ENCODE measurements at regions not wholly inside any gene's neighbourhood (a gene's known extent, or its start where the extent isn't known, plus 50 kb on each side); places are given as distances from the start of the nearest gene placed in this dataset.
A peak's percentile ranks its signal among the peaks of the same experiment; 100 is the strongest.

GRCh38 chr15:47514200-47514652 lies 203.1 kb upstream of the SEMA6D start:
- H2BK12ac ChIP-seq (ENCODE audit: low read depth, low read length) = no peak overlapping the region
- H4K5ac ChIP-seq (ENCODE audit: insufficient read length, low read depth, low read length) = no peak overlapping the region
- no peak overlapping the region for H4K8ac ChIP-seq (ENCODE audit: extremely low read depth, insufficient read depth, low read length)
- no peaks in the 10 kb centered on the region for H3K36me3 ChIP-seq (ENCODE audit: control insufficient read depth in 2 of 4, insufficient read depth in 4 of 4, low read length in 3 of 4)
- POLR2A ChIA-PET (ENCODE audit: partially characterized antibody) = no interaction called here
- no peaks in the 10 kb centered on the region for H3K79me1 ChIP-seq (ENCODE audit: low read depth, low read length)
- H3K18ac ChIP-seq (ENCODE audit: extremely low read depth, low read length) = no peak overlapping the region
- no peak overlapping the region for H2BK120ac ChIP-seq (replicated peaks; ENCODE audit: low read depth, low read length)
- H3K9ac ChIP-seq (replicated peaks in 1 of 4; ENCODE audit: extremely low read depth in 1 of 4, low read depth in 3 of 4, low read length in 3 of 4) = no peak overlapping the region
- 94% methylated on average over 2 of the region's 2 CpGs; no CpG with 5 or more reads in 1 of the 2 experiments for WGBS, 2 experiments (ENCODE audit: extremely low coverage in 1 of 2, insufficient coverage in 1 of 2, insufficient read length in 1 of 2, insufficient replicate concordance in 2 of 2, low coverage in 1 of 2, low lambda C conversion rate in 2 of 2, missing lambda C conversion rate in 1 of 2)
- H4K91ac ChIP-seq (replicated peaks; ENCODE audit: insufficient read length, low read length) = no peak overlapping the region
- no peak overlapping the region for H2BK15ac ChIP-seq (ENCODE audit: low read length)
- TF ChIP-seq TAF1 (IDR thresholded peaks at IDR 0.05; ENCODE audit: low read depth, low read length) (no peak), EP300 (IDR thresholded peaks at IDR 0.05; ENCODE audit: borderline replicate concordance in 1 of 2, low read depth in 2 of 2, low read length in 2 of 2) (no peak), GABPA (IDR thresholded peaks at IDR 0.05; ENCODE audit: borderline replicate concordance, insufficient read depth, low read length) (no peak)
- H3K27me3 ChIP-seq (replicated peaks in 1 of 4; ENCODE audit: control insufficient read depth in 3 of 4, extremely low read depth in 1 of 4, insufficient read depth in 3 of 4, low read length in 3 of 4) = no peaks in the 10 kb centered on the region
- no peak for DNase-seq (ENCODE audit: low read depth in 1 of 2, low spot score in 2 of 2)
- H3K23me2 ChIP-seq (ENCODE audit: low read depth, low read length) = no peaks in the 10 kb centered on the region; the same call in 1 of the 2 replicates
- H3K4me2 ChIP-seq (ENCODE audit: insufficient read depth in 1 of 2, low read depth in 2 of 2, low read length in 2 of 2) = no peak overlapping the region
- no peak overlapping the region for H2BK20ac ChIP-seq (ENCODE audit: low read length)
- H3K56ac ChIP-seq (replicated peaks; ENCODE audit: insufficient read length, low read depth, low read length) = peak overlapping the region; percentile 6
- H3K27ac ChIP-seq (ENCODE audit: low read depth, low read length) = no peak overlapping the region
- no peak overlapping the region for H3K4ac ChIP-seq (replicated peaks; ENCODE audit: insufficient read length, low read depth, low read length)
- no peak overlapping the region for H3K4me3 ChIP-seq (ENCODE audit: extremely low read depth in 1 of 4, insufficient read depth in 2 of 4, low read depth in 3 of 4, low read length in 4 of 4)
- H3K23ac ChIP-seq (ENCODE audit: insufficient read length) = no peak overlapping the region
- peaks cover 0 to 3% of the 10 kb centered on the region in 2 experiments; a peak in 1 of 4 replicates for H3K9me3 ChIP-seq (ENCODE audit: insufficient read depth in 2 of 2, low read depth in 1 of 2, low read length in 1 of 2)
- no peak for FAIRE-seq
- H4K20me1 ChIP-seq (replicated peaks in 1 of 2; ENCODE audit: control insufficient read depth in 1 of 2, insufficient read depth in 2 of 2, low read length in 2 of 2) = no peaks in the 10 kb centered on the region
- no peaks in the 10 kb centered on the region for H3K4me1 ChIP-seq (replicated peaks in 1 of 4; ENCODE audit: control insufficient read depth in 3 of 4, insufficient read depth in 4 of 4, low read length in 3 of 4)
- no peak overlapping the region for H2AK5ac ChIP-seq (ENCODE audit: low read depth, low read length)
- no peaks in the 10 kb centered on the region for H3K79me2 ChIP-seq (ENCODE audit: control insufficient read depth in 1 of 2, insufficient read depth in 2 of 2, low read length in 2 of 2)
- no peak overlapping the region for H3K14ac ChIP-seq (ENCODE audit: insufficient read length)
- CTCF ChIA-PET (ENCODE audit: partially characterized antibody) = no interaction called here
- no peak overlapping the region for H2AFZ ChIP-seq (ENCODE audit: low read length)
- no peak overlapping the region for H2BK5ac ChIP-seq (ENCODE audit: low read depth, low read length)

Data from H1 (cell line).